DND-41 (cell line): ENCODE measurements at regions not wholly inside any gene's neighbourhood (a gene's known extent, or its start where the extent isn't known, plus 50 kb on each side); places are given as distances from the start of the nearest gene placed in this dataset.

Experiments used
- ATAC-seq: fragments of 200-7000 bp; cut with Tn5 transposase; 3 replicates; pipeline ENCODE4 v1.9.1; 2021; ENCODE audit warnings: low read depth; ENCODE audit not compliant: insufficient read depth
- DNase-seq: peaks from one replicate; pipeline ENCODE4 v3.0.0-alpha.2; 2020
- H2AFZ ChIP-seq: 2 replicates; pipeline ENCODE4 v1.6.0; 2012; ENCODE audit warnings: low read depth, low read length
- H3K27ac ChIP-seq: 2 replicates; pipeline ENCODE4 v1.5.1; 2012; ENCODE audit warnings: low read length, inconsistent platforms
- H3K27me3 ChIP-seq: fragments of 200-600 bp; sonication (generic); 2 replicates; pipeline ENCODE4 v1.6.0; 2012; ENCODE audit warnings: low read length, mild to moderate bottlenecking, inconsistent platforms; ENCODE audit not compliant: insufficient read depth, poor library complexity
- H3K36me3 ChIP-seq: 2 replicates; pipeline ENCODE4 v1.5.1; 2012; ENCODE audit warnings: low read length, inconsistent platforms; ENCODE audit not compliant: insufficient read depth
- H3K4me1 ChIP-seq: 2 replicates; pipeline ENCODE4 v1.5.1; 2012; ENCODE audit warnings: mild to moderate bottlenecking, low read length; ENCODE audit not compliant: insufficient read depth
- H3K4me2 ChIP-seq: 2 replicates; pipeline ENCODE4 v1.6.0; 2012; ENCODE audit warnings: mild to moderate bottlenecking, moderate library complexity, low read length, inconsistent platforms; ENCODE audit not compliant: insufficient read depth
- H3K4me3 ChIP-seq, 2 experiments: fragments of 200-600 bp in 1 of 2; shearing (Covaris generic) in 1 of 2; 2 replicates each; pipeline ENCODE4 v1.5.1; 2012 to 2016; ENCODE audit warnings: inconsistent platforms in 2 of 2, low read length in 2 of 2, mild to moderate bottlenecking in 2 of 2, low read depth in 1 of 2, moderate library complexity in 1 of 2
- H3K79me2 ChIP-seq: 2 replicates; pipeline ENCODE4 v1.6.0; 2012; ENCODE audit warnings: low read length, inconsistent platforms; ENCODE audit not compliant: insufficient read depth
- H3K9ac ChIP-seq: 2 replicates; pipeline ENCODE4 v1.6.0; 2012; ENCODE audit warnings: low read depth, mild to moderate bottlenecking, inconsistent platforms, low read length, moderate library complexity
- H3K9me3 ChIP-seq: 2 replicates; pipeline ENCODE4 v1.5.1; 2012; ENCODE audit warnings: low read length, moderate library complexity, mild to moderate bottlenecking, inconsistent platforms; ENCODE audit not compliant: insufficient read depth, severe bottlenecking
- H4K20me1 ChIP-seq: 2 replicates; pipeline ENCODE4 v1.6.0; 2012; ENCODE audit warnings: low read length; ENCODE audit not compliant: insufficient read depth
- EZH2 ChIP-seq: IDR thresholded peaks from 3 replicates; pipeline ENCODE4 v1.6.1; 2012; ENCODE audit warnings: borderline replicate concordance, low read depth, mild to moderate bottlenecking, moderate library complexity, low read length, inconsistent platforms; ENCODE audit not compliant: severe bottlenecking
- TF ChIP-seq, protein P1 (sequence below): IDR thresholded peaks from 2 replicates; pipeline ENCODE4 v1.5.1; 2012; ENCODE audit warnings: borderline replicate concordance, low read length, moderate library complexity, mild to moderate bottlenecking; ENCODE audit not compliant: poor library complexity, severe bottlenecking; ENCODE audit errors: extremely low read depth

DNA sequence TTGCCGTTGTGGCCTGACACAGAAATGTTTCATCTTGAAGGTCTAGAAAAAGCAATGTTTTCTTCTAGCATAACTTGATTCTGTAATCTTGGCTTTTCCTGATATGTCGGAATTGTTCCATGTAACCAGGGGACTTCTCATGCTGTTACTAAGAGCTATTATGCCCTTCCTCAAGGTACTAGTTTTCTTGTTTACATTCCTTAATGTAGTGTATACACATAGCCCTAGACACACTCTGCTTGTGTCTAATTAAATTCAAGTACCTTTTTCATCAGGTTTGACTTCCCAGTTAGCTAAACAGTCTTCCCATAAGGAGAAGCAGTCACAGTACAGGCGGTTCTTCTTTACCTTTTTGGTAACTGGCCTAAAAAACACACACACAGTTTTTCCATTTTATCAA, 89.4 kb upstream of the KCNK12 start:
- H3K4me3 ChIP-seq: no peak overlapping the region
- ATAC-seq (no peak), DNase-seq (no peak)
- no peaks in the 10 kb centered on the region for H3K27me3 ChIP-seq
- no peaks in the 10 kb centered on the region for H3K79me2 ChIP-seq
- no peaks in the 10 kb centered on the region for H3K9me3 ChIP-seq
- no peak for TF ChIP-seq EZH2
- TF ChIP-seq, protein P1, sequence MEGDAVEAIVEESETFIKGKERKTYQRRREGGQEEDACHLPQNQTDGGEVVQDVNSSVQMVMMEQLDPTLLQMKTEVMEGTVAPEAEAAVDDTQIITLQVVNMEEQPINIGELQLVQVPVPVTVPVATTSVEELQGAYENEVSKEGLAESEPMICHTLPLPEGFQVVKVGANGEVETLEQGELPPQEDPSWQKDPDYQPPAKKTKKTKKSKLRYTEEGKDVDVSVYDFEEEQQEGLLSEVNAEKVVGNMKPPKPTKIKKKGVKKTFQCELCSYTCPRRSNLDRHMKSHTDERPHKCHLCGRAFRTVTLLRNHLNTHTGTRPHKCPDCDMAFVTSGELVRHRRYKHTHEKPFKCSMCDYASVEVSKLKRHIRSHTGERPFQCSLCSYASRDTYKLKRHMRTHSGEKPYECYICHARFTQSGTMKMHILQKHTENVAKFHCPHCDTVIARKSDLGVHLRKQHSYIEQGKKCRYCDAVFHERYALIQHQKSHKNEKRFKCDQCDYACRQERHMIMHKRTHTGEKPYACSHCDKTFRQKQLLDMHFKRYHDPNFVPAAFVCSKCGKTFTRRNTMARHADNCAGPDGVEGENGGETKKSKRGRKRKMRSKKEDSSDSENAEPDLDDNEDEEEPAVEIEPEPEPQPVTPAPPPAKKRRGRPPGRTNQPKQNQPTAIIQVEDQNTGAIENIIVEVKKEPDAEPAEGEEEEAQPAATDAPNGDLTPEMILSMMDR: no peak
- H3K27ac ChIP-seq: no peak overlapping the region
- H3K4me1 ChIP-seq: no peaks in the 10 kb centered on the region
- H3K36me3 ChIP-seq: no peaks in the 10 kb centered on the region
- no peak overlapping the region for H2AFZ ChIP-seq
- no peak overlapping the region for H3K9ac ChIP-seq
- H4K20me1 ChIP-seq: no peaks in the 10 kb centered on the region
- no peak overlapping the region for H3K4me2 ChIP-seq

GRCh38 chr2:47658646-47659320, 88.0 kb upstream of the KCNK12 start:
- no peak overlapping the region for H2AFZ ChIP-seq

GRCh38 chr2:47657886-47658489, 87.2 kb upstream of the KCNK12 start:
- Histone ChIP-seq H3K36me3 (no peaks in the 10 kb centered on the region), H3K9ac (no peak overlapping the region), H3K27ac (no peak overlapping the region), H3K4me3 (no peak overlapping the region), H3K4me1 (no peaks in the 10 kb centered on the region), H3K79me2 (no peaks in the 10 kb centered on the region), H2AFZ (no peak overlapping the region), H3K9me3 (no peaks in the 10 kb centered on the region), H3K4me2 (no peak overlapping the region), H3K27me3 (no peaks in the 10 kb centered on the region), H4K20me1 (no peaks in the 10 kb centered on the region; the same call in 1 of the 2 replicates)
- no peak for ATAC-seq
- DNase-seq: no peak
- TF ChIP-seq, protein P1: no peak
- no peak for TF ChIP-seq EZH2

More at GRCh38 chr2:47658646-47659320, 88.0 kb upstream of the KCNK12 start:
- H3K4me3 ChIP-seq: no peak overlapping the region
- no peak overlapping the region for H3K9ac ChIP-seq
- TF ChIP-seq, protein P1: no peak
- TF ChIP-seq EZH2: no peak
- H3K79me2 ChIP-seq: no peaks in the 10 kb centered on the region
- no peak for DNase-seq
- H3K4me1 ChIP-seq: no peaks in the 10 kb centered on the region
- H3K36me3 ChIP-seq: no peaks in the 10 kb centered on the region
- H3K9me3 ChIP-seq: no peaks in the 10 kb centered on the region
- no peak overlapping the region for H3K27ac ChIP-seq
- ATAC-seq: no peak
- H3K27me3 ChIP-seq: no peaks in the 10 kb centered on the region
- H4K20me1 ChIP-seq: no peaks in the 10 kb centered on the region; the same call in 1 of the 2 replicates
- H3K4me2 ChIP-seq: no peak overlapping the region
